Gastrocnemius medialis (tissue), 4 donors: ENCODE measurements at regions not wholly inside any gene's neighbourhood (a gene's known extent, or its start where the extent isn't known, plus 50 kb on each side); places are given as distances from the start of the nearest gene placed in this dataset.

Experiments used
- POLR2A ChIP-seq, 2 donors: fragments of 450-650 bp; IDR thresholded peaks; one replicate each; pipeline ENCODE4 v1.6.1; 2017; ENCODE audit warnings: antibody characterized with exemption in 2 of 2, mild to moderate bottlenecking in 2 of 2, moderate library complexity in 2 of 2
- TF ChIP-seq, protein P1 (sequence below), 5 experiments: fragments of 450-650 bp in 3 of 5; fragments of 200-600 bp in 2 of 5; sonication (generic) in 2 of 5; IDR thresholded peaks in 4 of 5; conservative IDR thresholded peaks in 1 of 5; 1 replicate in 4 of 5; 2 replicates in 1 of 5; pipeline ENCODE4 v1.5.1; 2016 to 2019; ENCODE audit warnings: antibody characterized with exemption in 5 of 5, mild to moderate bottlenecking in 3 of 5, moderate library complexity in 3 of 5

GRCh38 chr4:176595257-176595656 lies 197.5 kb downstream of the VEGFC start:
- TF ChIP-seq, protein P1, sequence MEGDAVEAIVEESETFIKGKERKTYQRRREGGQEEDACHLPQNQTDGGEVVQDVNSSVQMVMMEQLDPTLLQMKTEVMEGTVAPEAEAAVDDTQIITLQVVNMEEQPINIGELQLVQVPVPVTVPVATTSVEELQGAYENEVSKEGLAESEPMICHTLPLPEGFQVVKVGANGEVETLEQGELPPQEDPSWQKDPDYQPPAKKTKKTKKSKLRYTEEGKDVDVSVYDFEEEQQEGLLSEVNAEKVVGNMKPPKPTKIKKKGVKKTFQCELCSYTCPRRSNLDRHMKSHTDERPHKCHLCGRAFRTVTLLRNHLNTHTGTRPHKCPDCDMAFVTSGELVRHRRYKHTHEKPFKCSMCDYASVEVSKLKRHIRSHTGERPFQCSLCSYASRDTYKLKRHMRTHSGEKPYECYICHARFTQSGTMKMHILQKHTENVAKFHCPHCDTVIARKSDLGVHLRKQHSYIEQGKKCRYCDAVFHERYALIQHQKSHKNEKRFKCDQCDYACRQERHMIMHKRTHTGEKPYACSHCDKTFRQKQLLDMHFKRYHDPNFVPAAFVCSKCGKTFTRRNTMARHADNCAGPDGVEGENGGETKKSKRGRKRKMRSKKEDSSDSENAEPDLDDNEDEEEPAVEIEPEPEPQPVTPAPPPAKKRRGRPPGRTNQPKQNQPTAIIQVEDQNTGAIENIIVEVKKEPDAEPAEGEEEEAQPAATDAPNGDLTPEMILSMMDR (IDR thresholded peaks at IDR 0.05 in 4 of 5, conservative IDR thresholded peaks at IDR 0.05 in 1 of 5) = no peak
- TF ChIP-seq POLR2A (IDR thresholded peaks at IDR 0.05) = no peak
